HG02798 (cell line): ENCODE measurements at regions not wholly inside any gene's neighbourhood (a gene's known extent, or its start where the extent isn't known, plus 50 kb on each side); places are given as distances from the start of the nearest gene placed in this dataset.
"Not testable (repeated sequence)": the region's sequence is repeated elsewhere in the genome, so short reads cannot be mapped to it uniquely, and the experiment has no call there.

Experiments used
- ATAC-seq: cut with Tn5 transposase; IDR thresholded peaks from one replicate; pipeline ENCODE4 v1.9.1; 2021; ENCODE audit warnings: mild to moderate bottlenecking; ENCODE audit not compliant: unreplicated experiment, poor library complexity

DNA sequence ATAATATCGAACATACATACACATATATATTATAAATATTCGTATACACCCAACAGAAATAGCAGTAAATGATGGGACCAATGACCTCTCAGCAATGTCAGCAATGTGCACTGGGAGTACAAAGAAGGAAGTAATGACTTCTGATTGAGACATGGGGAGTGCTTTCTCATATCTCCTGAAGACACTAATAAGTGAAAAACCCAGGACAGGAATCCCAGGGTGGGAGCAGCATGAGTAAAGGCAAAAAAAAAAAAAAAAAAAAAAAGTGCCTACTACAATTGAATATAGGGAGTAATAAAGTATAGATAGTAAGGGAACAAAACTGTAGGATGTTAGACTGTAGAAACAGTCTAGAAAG lies 491.3 kb downstream of the IRS1 start:
- ATAC-seq, result no peak

DNA sequence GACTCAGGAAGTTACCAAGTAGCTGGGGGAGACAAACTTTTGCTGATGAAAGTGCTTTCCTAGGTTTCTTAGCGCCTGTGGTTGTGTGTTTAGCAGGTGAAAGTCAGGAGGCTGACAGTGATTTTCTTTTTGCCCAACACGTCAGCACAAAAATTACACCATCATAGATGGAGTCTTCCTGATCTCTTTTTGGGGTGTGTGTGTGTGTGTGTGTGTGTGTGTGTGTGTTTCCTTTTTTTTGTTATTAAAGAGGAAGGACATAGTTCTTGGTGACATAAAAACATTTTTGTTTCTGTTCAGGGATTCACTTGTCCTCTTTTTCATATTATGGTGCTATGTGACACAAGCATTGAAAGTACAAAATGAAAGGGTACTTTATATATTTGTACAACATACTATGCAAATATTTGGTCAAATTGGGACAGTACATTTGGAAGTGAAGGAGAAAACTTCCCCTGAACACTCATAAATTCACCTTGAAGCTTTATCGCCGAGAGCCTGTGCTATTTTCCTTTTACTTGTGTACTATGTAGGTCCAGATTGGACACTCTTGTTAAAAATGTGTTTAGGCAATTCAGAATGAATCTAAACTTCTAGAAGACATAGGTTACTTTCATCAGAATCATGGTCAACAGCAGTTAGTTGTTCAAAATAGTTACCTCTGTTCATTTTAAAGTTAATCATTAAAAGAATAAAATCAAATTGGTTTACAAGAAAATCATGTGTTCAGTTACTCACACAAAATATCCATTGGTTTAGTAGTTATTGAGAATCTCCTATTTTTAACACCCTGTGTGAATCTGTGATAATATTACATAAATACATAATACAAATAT lies 491.9 kb downstream of the IRS1 start:
- ATAC-seq, result no peak

DNA sequence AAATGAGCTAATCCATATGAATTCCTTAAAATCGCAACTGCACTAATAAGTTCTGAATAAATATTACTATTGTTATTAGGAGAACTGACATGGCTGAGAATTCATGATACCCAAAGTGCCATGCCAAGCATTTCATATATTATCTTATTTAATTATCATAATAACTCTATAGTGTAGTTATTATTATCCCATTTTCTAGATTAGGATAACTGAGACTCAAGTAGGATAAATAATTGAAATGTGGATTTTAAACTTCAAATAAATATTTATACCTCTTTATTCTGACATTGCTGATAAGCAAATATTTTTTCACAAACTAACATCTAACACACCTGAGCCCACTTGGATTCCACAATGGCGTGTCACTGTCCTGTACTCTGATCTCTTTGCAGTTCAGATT lies 492.7 kb downstream of the IRS1 start:
- ATAC-seq, result no peak

DNA sequence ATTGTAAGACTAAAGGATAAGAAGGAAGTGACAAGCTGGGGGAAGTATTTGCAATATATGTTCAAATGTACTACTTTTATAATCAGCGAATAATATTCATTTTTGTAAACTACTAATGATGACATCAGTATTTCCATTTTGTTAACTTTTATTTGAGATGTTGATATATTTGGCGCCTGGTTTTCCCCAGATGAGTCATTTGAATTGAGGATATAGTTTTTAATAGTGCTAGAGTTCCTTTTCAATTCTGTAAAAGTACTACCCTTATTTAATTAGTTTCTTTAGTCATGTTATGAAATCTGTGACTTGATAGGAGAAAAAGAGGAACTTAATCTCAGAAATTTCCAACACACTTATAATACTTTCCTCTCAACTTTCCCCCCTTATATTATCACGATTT lies 495.3 kb downstream of the IRS1 start:
- no peak for ATAC-seq

DNA sequence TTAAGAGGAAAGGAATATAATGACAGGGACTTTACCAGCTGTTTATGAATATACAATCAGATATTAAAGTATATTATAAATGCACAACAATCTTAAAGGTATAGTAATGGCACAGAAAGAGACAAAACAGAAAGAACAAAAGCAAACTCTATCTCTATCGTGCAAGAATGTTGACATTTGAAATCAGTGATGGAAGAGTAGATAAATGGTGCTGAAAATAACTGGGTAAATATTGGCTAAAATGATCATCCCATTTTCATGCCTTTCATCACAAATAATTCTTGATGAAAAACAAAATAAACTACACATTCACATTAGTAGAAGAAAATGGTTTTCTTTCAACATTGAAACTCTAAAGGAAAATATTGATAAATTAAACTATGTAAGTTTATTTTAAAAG lies 495.9 kb downstream of the IRS1 start:
- ATAC-seq, result no peak

DNA sequence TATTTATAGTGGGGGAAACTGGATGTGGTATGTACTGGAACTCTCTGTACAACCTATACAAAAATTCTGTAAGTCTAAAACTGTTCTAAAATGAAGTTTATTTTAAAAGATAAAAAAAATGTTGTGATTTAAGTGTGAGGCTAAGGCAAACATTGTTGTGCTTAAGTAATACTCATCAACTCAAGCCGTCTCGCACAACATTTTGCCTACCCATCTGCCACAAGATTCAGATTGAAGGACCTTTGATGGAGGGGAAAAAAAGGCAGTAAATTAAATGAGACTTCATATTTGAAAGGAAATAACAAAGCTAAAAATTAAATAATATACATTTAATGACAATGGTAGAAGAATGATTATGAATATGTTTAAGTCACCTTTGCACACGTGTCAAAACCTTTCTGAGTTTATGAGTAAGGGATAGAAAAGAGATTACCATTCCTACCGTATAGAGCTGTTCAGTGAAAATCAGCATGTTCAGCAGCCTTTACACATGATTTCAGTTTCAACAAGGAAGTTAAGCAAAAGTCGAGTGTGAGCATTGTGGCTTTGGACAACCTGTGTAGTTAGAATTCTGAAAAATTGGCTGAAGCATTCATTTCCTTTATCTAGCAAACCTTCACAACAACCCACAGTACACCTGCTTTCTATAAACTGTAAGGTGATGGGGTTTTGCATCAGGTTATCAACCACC lies 499.3 kb downstream of the IRS1 start:
- no peak for ATAC-seq

DNA sequence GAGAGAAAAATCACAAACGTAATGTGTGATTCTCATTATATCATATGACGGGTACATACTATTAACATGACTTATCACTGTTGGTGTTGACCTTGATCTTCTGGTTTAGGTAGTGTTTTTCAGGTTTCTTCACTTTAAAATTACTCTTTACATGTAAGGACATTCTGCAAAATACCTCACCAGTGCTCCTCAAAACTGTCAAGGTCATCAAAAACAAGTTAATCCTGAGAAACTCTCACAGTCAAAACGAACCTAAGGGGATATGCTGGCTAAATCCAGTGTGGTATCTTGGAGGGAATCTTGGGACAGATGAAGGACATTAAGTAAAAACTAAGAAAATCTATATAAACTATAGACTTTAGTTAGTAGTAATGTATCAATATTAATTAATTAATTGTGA lies 499.8 kb downstream of the IRS1 start:
- no peak for ATAC-seq

DNA sequence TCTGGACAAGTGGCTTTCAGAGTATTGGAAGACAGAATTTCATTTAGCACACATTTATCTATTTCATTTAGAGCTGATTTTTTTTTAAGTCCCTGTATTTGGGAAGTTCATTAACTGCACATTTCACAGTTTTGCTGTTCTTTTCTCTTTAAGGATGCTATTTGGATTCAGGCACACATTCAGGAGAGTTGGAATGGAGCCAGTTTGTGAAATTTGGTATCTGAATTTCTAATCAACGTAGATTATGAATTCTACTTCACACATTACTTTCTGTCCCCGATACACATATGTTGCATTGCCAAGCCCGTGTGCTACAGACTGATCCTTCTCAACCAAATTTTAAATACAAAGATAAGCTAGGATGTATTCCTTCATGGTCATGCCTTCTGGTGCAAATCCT lies 503.9 kb downstream of the IRS1 start:
- no peak for ATAC-seq

DNA sequence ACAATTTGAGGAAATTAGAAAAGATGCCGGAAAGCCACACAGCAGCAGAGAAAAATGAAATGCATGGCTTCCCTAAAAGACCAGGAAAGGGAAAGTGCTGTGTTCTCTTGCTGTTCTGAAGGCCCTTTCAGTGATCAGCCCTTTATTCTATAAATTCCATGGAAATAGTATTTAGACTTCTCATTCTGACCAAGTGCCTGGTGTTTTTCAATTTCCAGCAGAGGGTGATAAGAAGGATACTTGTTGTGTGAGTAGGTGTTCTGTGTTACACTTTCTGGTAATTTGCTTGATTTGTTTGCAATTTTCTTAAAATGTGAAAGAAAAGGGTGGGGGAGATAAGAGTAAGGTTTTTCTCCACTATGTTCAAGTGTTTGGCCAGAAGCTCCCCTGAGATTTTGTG lies 504.5 kb downstream of the IRS1 start:
- ATAC-seq, result no peak

DNA sequence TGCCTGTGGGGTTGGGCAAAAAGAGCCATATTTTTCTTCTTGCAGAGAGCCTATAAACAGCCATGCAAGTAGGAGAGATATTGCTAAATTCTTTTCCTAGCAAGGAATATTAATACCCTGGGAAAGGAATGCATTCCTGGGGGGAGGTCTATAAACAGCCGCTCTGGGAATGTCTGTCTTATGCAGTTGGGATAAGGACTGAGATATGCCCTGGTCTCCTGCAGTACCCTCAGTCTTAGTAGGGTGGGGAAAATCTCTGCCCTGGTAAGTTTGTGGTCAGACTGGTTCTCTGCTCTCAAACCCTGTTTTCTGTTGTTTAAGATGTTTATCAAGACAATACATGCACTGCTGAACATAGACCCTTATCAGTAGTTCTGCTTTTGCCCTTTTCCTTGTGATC lies 508.3 kb downstream of the IRS1 start:
- ATAC-seq, result not testable (repeated sequence)

DNA sequence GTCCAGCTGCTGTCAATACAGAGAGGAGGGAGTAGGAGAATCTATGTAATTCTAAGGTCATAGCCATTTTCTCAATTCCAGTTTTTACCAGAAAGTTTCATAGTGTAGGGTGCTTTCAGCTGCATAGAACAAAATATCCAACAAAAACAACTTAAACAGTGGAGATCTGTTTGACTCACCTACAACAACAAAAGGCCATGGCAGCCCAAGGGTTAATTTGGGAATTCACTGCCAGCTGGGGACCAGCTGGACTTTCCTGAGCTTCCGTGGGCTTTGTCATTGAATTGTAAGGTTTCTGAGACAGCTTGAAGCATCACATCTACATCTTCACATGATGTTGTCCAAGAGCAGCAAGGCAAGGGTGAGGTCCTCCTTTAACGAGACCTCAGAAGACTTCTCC lies 512.7 kb downstream of the IRS1 start:
- no peak for ATAC-seq

DNA sequence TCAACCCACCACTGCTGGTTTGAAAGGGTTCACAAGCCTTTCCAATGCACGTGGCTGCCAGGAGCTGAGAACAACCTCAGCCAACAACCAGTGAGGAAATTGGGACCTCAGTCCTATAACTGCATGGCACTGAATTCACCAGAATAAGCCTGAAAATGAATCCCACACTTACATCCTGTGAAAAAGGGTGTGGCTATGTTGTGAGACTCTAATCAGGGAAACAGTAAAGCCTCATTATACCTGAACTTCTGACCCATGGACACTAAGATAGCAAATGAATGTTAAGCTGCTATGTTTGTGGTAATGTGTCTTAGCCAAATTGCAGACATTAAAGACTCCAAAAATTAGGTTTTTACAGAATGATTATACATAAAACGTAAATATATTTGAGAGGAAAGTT lies 515.8 kb downstream of the IRS1 start:
- ATAC-seq, result no peak

DNA sequence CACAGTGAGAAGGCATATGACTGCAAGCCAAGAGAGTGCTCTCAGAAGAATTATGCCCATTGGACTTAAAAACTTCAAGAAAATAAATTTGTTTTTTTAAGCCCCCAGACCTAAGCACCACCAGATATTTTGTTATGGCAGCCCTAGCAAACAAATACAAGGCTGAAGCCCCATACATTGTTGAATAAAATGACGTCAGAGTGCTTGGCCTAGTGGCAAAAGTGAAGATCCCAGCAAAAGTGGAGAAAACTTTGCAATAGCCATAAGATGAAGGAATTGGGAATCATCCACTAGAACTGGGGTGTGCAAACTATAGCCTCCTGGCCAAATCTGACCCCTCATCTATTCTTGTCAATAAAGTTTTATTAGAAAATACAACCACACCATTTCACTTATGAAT lies 517.5 kb downstream of the IRS1 start:
- no peak for ATAC-seq

DNA sequence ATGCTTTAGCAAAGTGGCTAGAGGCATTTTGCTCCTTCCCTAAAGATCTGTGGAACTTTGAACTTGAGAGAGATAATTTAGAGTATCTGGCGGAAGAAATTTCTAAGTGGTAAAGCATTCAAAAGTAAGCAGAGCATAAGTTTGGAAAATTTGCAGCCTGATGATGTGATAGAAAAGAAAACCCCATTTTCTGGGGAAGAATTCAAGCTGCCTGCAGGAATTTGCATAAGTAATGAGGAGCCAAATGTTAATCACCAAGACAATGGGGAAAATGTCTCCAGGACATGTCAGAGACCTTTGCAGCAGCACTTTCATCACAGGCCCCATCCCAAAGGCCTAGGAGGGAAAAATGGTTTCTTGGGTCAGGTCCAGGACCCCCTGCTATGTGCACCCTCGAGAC lies 519.5 kb downstream of the IRS1 start:
- ATAC-seq, result not testable (repeated sequence)

DNA sequence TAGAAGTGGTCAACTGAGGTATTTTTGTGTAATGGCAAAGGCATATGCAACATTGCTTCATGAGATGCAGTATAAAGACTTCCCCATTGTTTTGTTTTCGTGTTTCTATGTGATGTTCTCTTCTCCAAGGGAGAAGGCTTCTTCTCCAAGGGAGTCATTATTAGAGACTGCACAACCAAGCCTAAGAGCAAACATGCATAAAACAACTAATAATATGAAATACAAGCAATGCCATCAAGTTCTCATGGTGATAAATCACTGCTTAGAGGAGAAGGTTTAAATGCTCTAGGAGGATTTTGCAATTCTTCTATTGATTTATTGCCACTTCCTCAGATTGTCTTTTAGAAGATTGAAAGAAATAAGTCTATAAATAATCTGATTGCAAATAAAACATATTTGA lies 524.4 kb downstream of the IRS1 start:
- ATAC-seq, result no peak

DNA sequence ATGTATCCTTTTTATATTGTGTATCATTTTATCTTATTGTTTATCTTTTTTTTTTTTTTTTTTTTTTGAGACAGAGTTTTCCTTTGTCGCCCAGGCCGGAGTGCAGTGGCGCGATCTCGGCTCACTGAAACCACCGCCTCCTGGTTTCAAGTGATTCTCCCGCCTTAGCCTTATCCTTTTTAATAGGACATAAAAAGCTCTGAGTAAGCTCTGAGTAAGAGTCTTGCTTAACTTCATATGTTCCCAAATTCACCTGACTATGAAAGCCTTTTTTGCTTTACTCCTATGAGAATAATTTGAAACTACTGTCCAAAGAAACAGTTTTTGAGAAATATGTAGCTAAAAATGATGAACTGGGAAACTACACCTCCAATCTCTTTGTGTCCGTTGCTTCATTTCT lies 525.5 kb downstream of the IRS1 start:
- ATAC-seq, result no peak

DNA sequence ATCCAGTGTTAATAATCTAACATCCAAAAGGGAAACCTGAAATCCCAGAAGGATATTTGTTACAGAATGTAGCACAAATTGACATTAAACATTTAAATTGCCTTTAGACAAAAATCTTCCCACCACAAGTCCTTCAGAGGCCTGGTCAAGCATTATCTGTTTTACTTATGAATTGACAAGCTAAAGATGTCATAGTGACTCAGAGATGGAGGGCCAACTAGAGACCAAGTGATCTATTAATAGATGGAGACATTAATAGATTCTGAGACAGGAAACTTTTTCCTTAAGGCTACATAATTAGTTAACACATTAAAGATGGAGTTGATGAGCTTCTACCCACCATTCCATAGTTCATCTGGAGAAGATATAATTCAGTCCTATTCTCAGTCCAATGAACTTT lies 526.2 kb downstream of the IRS1 start:
- no peak for ATAC-seq

DNA sequence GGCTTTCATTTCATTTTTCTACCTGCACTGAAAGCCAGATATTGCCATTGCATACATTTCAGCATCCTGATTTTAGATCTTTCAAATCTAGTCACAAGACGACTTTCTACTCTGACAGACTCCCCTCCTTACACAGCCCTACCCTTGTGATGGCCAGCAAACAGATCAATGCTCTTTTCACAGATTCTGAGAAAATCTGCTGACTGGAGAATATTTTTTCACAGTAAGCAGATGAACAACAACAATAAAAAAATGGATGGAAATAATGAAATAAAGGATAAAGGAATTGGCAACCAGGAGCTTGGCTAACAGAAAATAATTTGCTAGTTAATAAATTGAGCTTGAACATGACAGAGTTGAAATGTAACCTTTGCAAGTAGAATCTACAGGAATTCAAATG lies 527.2 kb downstream of the IRS1 start:
- no peak for ATAC-seq

DNA sequence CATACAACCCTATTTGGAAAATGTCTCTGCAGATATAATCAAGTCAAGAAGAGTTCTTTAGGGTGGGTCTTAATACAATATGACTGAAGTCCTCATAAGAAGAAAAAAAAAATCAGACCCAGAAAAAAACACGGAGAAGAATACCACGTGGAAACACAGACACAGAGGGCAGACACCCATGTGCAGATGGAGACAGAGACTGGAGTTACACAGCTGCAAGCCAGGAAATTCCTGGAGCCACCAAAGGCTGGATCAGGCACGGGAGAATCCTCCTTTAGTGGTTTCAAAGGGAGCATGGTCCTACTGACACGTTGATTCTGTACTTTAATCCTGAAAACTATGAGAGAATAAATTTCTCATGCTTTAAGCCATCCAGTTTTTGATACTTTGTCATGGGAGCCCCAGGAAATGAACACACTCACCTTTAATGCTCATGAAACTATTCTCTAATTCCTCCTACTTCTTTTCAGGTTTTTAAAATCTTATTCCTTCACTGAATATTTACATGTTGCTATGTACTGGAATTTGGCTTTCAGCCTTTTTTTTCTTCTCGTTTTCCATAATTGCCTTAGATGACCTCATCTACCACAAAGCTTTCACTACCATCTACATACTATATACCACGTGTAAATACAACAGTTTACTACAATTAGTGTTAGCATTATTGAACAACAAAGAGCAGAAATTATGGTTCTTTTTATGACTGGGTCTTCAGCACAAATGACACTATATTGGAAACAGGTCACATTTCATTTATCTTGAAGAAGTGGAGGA lies 529.1 kb downstream of the IRS1 start:
- ATAC-seq, result no peak

DNA sequence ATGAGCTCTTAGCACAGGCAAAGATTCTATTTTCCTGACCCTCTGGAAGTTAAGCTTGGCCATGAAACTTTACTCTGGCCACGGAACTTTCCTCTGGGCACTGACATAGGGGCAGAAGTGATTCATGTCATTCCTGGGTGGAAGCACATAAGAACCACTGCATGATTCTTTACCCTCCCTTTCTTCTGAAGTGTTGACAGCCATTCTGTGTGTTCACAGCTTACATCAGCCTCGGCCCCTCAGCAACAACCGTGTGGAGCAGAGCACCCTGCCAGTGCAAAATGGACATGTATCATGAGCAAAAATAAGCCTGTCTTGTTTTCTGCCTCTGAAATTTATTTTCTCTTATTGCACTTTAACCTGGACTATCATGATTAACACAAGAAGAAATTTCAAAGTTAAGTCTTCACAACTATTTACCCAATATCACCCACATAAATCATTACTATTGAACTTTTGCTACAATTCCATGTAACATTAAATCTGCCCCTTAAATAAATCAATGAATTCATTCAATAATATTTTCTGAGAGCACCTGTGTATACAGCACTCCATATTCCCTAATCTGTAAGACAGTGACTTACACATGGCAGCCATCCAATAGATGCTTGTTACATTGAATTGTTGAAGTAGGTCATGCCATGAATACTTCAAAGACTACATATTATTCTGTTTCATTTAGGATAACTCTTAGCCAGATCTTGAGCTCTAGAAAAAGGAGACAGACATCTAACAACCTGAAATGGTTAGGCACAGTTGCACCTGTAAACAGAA lies 531.9 kb downstream of the IRS1 start:
- ATAC-seq, result no peak
